H1 (cell line): ENCODE measurements at regions not wholly inside any gene's neighbourhood (a gene's known extent, or its start where the extent isn't known, plus 50 kb on each side); places are given as distances from the start of the nearest gene placed in this dataset.

Experiments
- ATF2 ChIP-seq: IDR thresholded peaks from 2 replicates; pipeline ENCODE4 v1.6.1; 2012; ENCODE audit warnings: low read length, inconsistent platforms
- NRF1 ChIP-seq: IDR thresholded peaks from 2 replicates; pipeline ENCODE4 v1.6.1; 2011; ENCODE audit warnings: mild to moderate bottlenecking, low read depth, low read length, improper control_type of control experiment
- RBBP5 ChIP-seq: IDR thresholded peaks from 2 replicates; pipeline ENCODE4 v1.7.1; 2012; ENCODE audit warnings: low read depth, mild to moderate bottlenecking, inconsistent platforms, low read length, moderate library complexity, borderline replicate concordance

GRCh38 chr2:150008901-150009300, 421.3 kb upstream of the MMADHC start (continued):
- TF ChIP-seq ATF2 (no peak), NRF1 (no peak), RBBP5 (no peak)
- TF ChIP-seq, all 59 proteins: peak for 0
